ENCODE measurements at regions not wholly inside any gene's neighbourhood (a gene's known extent, or its start where the extent isn't known, plus 50 kb on each side); places are given as distances from the start of the nearest gene placed in this dataset.
A peak's percentile ranks its signal among the peaks of the same experiment; 100 is the strongest.
"Not testable (repeated sequence)": the region's sequence is repeated elsewhere in the genome, so short reads cannot be mapped to it uniquely, and the experiment has no call there.

DNA sequence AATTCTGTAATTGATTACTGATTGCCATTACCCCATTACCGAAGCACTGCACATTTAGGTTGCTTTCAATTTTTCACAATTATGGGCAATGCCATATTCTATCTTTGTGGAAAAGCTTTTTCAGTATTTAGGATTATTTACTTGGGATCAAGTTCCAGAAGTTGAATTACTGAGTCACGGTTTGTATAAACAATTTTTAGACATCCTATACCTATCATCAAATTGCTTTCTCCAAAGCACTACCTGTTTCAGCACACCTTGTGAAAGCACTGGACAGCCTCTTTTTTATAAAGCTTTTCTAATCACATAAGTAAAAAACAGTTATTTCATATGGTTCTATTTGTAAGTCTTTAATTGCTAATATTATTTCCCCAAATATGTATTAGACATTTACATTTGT is 221.5 kb upstream of the CAND1 start:
- Histone ChIP-seq H3K4me1 (ENCODE audit: control insufficient read depth, low read depth, low read length) (peaks cover 25% of the 10 kb centered on the region), H3K27me3 (ENCODE audit: control insufficient read depth, insufficient read depth, low read length) (no peaks in the 10 kb centered on the region), H3K9me3 (ENCODE audit: control insufficient read depth, low read depth, low read length) (no peaks in the 10 kb centered on the region), H3K36me3 (ENCODE audit: control insufficient read depth, low read depth, low read length) (no peaks in the 10 kb centered on the region), H3K4me3 (ENCODE audit: low read length) (no peak overlapping the region), H3K9ac (ENCODE audit: low read length) (no peak overlapping the region), H3K27ac (ENCODE audit: low read length) (no peak overlapping the region)

DNA sequence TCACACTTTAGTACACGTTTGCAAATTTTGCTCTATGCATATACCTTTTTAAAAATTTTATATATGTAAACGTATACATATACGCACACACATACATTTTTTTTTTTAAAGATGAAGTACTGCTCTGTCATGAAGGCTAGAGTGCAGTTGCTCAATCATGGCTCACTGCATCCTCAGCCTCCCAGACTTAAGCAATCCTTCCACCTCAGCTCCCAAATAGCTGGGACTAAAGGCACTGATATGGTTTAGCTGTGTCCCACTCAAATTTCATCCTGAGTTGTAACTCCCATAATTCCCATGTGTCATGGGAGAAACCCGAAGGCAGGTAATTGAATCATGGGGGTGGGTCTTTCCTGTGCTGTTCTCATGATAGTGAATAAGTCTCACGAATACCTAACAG is 220.8 kb upstream of the CAND1 start:
- Histone ChIP-seq H3K4me3 (ENCODE audit: low read length) (no peak overlapping the region), H3K4me1 (ENCODE audit: control insufficient read depth, low read depth, low read length) (peaks cover 17% of the 10 kb centered on the region), H3K9ac (ENCODE audit: low read length) (no peak overlapping the region), H3K36me3 (ENCODE audit: control insufficient read depth, low read depth, low read length) (no peaks in the 10 kb centered on the region), H3K27me3 (ENCODE audit: control insufficient read depth, insufficient read depth, low read length) (no peaks in the 10 kb centered on the region), H3K27ac (ENCODE audit: low read length) (no peak overlapping the region), H3K9me3 (ENCODE audit: control insufficient read depth, low read depth, low read length) (no peaks in the 10 kb centered on the region)

DNA sequence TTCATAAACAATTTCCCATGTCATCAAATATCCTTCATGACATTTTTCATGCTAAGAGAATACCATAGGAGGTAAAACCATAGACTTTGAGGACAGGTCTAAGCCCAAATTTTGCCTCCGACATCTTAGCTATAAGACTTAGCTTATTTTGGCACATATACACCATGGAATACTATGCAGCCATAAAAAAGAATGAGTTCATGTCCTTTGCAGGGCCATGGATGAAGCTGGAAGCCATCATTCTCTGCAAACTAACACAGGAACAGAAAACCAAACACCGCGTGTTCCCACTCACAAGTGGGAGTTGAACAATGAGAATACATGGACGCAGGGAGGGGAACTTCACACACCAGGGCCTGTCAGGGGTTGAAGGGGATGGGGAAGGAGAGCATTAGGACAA is 220.0 kb upstream of the CAND1 start:
- H3K4me3 ChIP-seq (ENCODE audit: low read length); H3K9me3 ChIP-seq (ENCODE audit: control insufficient read depth, low read depth, low read length); H3K9ac ChIP-seq (ENCODE audit: low read length); H3K27me3 ChIP-seq (ENCODE audit: control insufficient read depth, insufficient read depth, low read length); H3K27ac ChIP-seq (ENCODE audit: low read length); H3K36me3 ChIP-seq (ENCODE audit: control insufficient read depth, low read depth, low read length): not testable (repeated sequence)
- peaks cover 13% of the 10 kb centered on the region for H3K4me1 ChIP-seq (ENCODE audit: control insufficient read depth, low read depth, low read length)

DNA sequence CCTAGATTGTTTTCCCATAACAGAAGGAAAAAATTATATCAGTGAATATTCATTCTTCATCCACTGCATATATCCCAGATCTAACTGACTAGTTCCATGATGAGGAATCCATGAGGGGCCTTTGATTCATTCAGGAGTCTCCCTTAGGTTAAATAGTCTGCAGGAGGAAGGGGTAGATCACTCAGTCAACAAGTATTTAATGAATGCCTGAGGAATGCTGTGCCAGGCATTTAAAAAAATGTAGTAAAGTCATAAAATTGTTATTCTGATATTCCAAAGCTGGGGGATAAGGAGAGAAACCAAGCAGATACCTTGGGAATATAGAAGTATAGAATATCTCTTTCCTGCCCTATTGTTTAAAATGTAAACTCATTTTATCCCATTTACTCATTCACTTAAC is 216.2 kb upstream of the CAND1 start:
- H3K4me3 ChIP-seq (ENCODE audit: low read length): no peak overlapping the region
- H3K4me1 ChIP-seq (ENCODE audit: control insufficient read depth, low read depth, low read length): no peaks in the 10 kb centered on the region
- H3K27ac ChIP-seq (ENCODE audit: low read length): no peak overlapping the region
- H3K9me3 ChIP-seq (ENCODE audit: control insufficient read depth, low read depth, low read length): no peaks in the 10 kb centered on the region
- H3K9ac ChIP-seq (ENCODE audit: low read length): no peak overlapping the region
- no peaks in the 10 kb centered on the region for H3K27me3 ChIP-seq (ENCODE audit: control insufficient read depth, insufficient read depth, low read length)
- no peaks in the 10 kb centered on the region for H3K36me3 ChIP-seq (ENCODE audit: control insufficient read depth, low read depth, low read length)

DNA sequence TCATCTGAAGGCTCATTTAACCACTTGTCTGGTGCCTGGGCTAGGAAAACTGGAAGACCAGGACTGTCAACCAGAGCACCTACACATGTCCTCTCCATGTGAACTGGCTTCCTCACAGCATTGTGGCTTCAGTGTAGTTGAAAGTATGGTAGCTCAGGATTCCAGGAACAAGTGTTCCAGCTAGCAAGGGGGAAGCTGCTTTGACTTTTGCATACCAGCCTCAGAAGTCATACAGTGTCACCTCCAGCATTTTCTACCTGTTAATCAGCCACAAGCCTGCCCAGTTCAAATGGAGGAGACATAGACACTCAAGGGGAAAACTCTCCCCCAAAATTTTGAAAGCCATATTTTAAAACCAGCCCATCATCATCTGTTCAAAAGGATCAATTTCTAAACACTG is 212.8 kb upstream of the CAND1 start:
- Histone ChIP-seq H3K27ac (ENCODE audit: low read length) (no peak overlapping the region), H3K36me3 (ENCODE audit: control insufficient read depth, low read depth, low read length) (no peaks in the 10 kb centered on the region), H3K27me3 (ENCODE audit: control insufficient read depth, insufficient read depth, low read length) (no peaks in the 10 kb centered on the region), H3K4me3 (ENCODE audit: low read length) (no peak overlapping the region), H3K9me3 (ENCODE audit: control insufficient read depth, low read depth, low read length) (no peaks in the 10 kb centered on the region), H3K9ac (ENCODE audit: low read length) (no peak overlapping the region), H3K4me1 (ENCODE audit: control insufficient read depth, low read depth, low read length) (no peaks in the 10 kb centered on the region)

DNA sequence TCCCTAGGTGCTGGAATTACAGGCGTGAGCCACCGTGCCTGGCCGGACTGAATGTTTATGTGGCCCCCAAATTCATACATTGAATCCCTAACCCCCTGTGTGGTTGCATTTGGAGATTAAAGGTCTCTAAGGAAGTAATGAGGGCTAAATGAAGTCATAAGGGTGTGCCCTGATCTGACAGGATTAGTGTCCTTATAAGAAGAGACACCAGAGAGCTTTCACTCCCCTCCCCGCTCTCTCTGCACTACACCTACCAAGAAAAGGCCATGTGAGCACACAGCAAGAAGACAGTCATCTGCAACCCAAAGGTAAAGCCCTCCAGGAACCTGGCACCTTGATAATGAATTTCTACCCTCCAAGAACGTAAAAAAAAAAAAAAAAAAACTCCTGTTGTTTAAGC is 212.1 kb upstream of the CAND1 start:
- Histone ChIP-seq H3K9ac (ENCODE audit: low read length) (no peak overlapping the region), H3K9me3 (ENCODE audit: control insufficient read depth, low read depth, low read length) (no peaks in the 10 kb centered on the region), H3K27me3 (ENCODE audit: control insufficient read depth, insufficient read depth, low read length) (no peaks in the 10 kb centered on the region), H3K36me3 (ENCODE audit: control insufficient read depth, low read depth, low read length) (no peaks in the 10 kb centered on the region), H3K27ac (ENCODE audit: low read length) (no peak overlapping the region), H3K4me3 (ENCODE audit: low read length) (no peak overlapping the region), H3K4me1 (ENCODE audit: control insufficient read depth, low read depth, low read length) (no peaks in the 10 kb centered on the region)

DNA sequence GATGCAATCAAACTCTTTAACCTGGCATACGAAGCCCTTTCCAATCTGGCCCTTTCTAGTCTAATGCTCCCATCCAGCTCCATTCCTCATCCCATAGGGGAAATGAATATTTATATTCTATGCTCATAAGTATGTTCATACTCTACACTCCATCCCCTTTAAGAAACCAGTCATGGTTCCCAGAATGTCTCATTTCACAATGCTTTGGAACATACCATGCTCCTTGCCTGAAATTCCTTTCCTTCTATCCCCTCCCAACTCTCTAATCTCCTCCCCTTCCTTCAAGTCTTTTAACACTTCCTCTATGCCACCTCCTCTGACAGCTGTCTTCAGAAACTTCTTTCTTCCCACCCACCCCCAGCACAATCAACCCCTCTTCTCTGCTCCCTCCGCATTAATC is 207.0 kb upstream of the CAND1 start:
- Histone ChIP-seq H3K36me3 (ENCODE audit: control insufficient read depth, low read depth, low read length) (no peaks in the 10 kb centered on the region), H3K9me3 (ENCODE audit: control insufficient read depth, low read depth, low read length) (no peaks in the 10 kb centered on the region), H3K27me3 (ENCODE audit: control insufficient read depth, insufficient read depth, low read length) (peaks cover 4% of the 10 kb centered on the region), H3K4me3 (ENCODE audit: low read length) (no peak overlapping the region), H3K4me1 (ENCODE audit: control insufficient read depth, low read depth, low read length) (peaks cover 2% of the 10 kb centered on the region), H3K27ac (ENCODE audit: low read length) (no peak overlapping the region), H3K9ac (ENCODE audit: low read length) (no peak overlapping the region)

DNA sequence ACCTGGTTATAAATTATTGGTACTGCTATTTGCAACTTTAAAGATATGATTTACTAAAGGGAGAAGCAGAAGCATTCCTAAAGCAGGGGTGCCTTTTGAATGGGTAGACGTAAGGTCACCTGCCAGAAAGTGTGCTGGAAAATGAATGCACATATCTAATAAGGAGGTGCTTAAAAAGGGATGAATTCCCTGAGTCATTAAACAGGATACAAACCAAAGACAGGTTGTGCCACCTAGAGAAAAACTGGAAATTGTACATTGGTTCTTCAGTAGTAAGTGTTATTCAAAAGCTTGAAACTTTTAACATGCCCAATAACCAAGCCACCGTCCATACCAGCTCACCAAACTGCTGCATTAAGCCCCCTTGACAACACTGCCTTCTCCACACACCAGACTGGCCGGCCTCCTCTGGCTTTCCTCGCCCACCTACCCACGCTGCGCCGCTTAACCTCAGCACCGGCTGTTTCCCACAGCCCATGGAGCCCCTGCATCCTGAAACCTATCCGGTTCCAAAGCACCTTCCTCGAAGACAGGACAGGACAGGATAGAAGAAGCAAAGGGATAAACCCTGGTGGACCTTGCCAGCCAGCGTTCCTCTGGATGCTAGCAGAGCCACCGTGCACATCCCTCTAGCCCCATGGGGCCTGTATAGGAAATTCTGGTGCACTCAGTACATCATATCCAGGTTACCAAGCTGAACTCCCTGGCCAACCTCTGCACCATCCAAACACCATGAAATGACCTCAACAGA is 201.5 kb upstream of the CAND1 start:
- H3K27ac ChIP-seq (ENCODE audit: low read length): no peak overlapping the region
- H3K27me3 ChIP-seq (ENCODE audit: control insufficient read depth, insufficient read depth, low read length): peaks cover 20% of the 10 kb centered on the region
- H3K4me1 ChIP-seq (ENCODE audit: control insufficient read depth, low read depth, low read length): peaks cover 16% of the 10 kb centered on the region
- H3K36me3 ChIP-seq (ENCODE audit: control insufficient read depth, low read depth, low read length): no peaks in the 10 kb centered on the region
- no peaks in the 10 kb centered on the region for H3K9me3 ChIP-seq (ENCODE audit: control insufficient read depth, low read depth, low read length)
- H3K4me3 ChIP-seq (ENCODE audit: low read length): peak overlapping the region; percentile 81
- H3K9ac ChIP-seq (ENCODE audit: low read length): peak overlapping the region; percentile 51

DNA sequence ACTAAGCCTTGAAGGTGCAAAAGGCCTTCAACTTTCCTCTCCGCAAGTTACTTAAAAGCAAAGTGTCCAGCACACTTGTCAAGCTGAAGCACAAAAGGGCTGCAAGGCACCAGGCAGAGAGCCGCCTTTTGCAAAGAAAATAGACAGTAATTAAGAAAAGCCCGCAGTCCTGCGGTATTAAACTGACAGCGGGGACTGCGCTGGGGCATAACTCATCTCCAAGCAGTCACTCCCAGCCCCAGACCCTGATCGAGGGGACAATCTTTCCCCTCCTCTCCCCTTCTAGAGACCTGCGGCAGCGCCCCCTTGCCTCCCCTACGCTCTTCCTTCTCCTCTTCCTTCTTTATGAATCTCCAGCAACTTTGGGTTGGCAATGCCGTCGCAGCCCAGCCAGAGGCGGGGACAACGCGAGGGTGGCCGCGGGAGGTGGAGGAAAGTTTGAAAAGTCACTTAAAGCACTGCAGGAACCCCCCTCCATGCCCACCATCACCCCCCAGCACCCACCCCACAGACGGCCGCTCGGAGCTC is 200.9 kb upstream of the CAND1 start:
- Histone ChIP-seq H3K4me3 (ENCODE audit: low read length) (peak overlapping the region; percentile 81), H3K27me3 (ENCODE audit: control insufficient read depth, insufficient read depth, low read length) (peaks cover 20% of the 10 kb centered on the region), H3K9me3 (ENCODE audit: control insufficient read depth, low read depth, low read length) (no peaks in the 10 kb centered on the region), H3K27ac (ENCODE audit: low read length) (no peak overlapping the region), H3K4me1 (ENCODE audit: control insufficient read depth, low read depth, low read length) (peaks cover 16% of the 10 kb centered on the region), H3K36me3 (ENCODE audit: control insufficient read depth, low read depth, low read length) (no peaks in the 10 kb centered on the region), H3K9ac (ENCODE audit: low read length) (peak overlapping the region; percentile 51)

DNA sequence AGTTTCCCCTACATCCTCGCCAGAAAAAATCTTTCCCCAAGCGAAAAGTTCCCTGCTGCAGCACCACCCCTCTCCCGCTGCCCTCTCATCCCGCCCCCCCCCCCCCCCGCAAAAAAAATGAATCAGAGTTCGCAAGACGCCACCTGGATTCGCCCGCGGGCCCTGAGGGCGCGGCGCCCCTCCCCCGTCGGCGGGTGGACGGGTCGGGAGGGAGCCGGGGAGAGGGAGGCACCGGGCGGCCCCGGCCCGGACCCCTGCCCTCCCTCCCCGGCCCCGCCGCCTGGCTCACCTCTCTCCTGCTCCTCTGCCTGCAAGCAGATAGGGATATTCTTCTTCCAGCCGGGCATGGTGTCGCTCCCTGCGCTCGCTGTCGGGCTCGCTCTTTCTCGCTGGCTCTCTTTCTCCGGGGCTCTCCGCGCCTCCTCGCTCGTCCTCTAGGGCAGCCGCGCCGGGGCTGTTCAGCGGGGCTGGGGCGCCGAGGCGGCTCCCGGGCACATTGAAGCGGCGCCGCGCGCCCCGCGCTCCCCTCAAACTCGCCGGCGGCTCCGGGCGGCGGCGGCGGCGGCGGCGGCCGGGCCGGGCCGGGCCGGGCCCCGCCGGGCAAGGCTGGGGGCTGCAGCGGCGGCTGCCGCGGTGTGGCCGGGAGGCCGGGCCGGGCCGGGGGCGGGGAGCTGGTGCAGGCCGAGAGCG is 200.3 kb upstream of the CAND1 start:
- H3K9ac ChIP-seq (ENCODE audit: low read length): peak overlapping the region; percentile 58
- no peak overlapping the region for H3K27ac ChIP-seq (ENCODE audit: low read length)
- no peaks in the 10 kb centered on the region for H3K9me3 ChIP-seq (ENCODE audit: control insufficient read depth, low read depth, low read length)
- peaks cover 16% of the 10 kb centered on the region for H3K4me1 ChIP-seq (ENCODE audit: control insufficient read depth, low read depth, low read length)
- H3K36me3 ChIP-seq (ENCODE audit: control insufficient read depth, low read depth, low read length): no peaks in the 10 kb centered on the region
- H3K4me3 ChIP-seq (ENCODE audit: low read length): peak overlapping the region; percentile 92
- peaks cover 20% of the 10 kb centered on the region for H3K27me3 ChIP-seq (ENCODE audit: control insufficient read depth, insufficient read depth, low read length)

DNA sequence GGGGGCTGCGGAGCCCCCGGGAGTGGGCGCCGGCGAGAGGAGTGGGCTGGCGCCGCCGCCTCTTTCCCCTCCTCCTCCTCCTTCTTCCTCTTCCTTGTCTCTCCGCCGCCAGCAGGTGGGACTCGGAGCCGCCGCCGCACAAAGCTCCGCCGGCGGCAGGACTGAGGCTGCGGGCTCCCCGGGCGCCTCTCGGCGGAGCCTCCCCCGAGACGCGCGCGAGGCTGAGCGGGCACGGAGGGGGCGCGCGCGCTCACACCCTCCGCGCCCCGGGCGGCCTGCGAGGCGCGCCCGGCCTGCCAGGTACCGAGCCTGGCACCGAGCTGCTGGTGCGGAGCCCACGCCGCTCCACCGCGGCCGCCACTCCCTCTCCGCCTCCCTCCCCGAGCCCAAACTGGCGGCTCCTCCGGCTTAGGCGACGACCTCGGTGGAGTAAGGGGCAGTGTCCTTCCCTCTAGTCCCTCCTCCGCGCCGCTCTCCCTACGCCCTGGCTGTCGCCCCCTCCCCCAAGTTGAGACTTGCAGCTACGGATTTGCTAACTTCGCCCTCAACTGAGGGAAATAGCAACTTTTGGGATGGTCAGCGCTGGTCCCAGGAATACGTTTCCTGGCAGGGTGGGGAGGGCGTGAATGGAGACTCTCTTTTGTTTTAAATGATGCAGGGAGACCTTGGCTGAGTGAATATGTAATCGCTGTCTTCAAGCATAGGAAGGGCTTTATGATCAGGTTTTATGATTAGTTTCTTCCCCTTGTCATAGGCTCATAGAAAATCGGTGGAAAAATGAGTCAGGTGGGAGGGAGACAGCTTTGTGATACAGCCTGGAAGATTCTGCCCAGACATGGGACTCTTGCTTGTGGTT is 199.5 kb upstream of the CAND1 start:
- Histone ChIP-seq H3K9ac (ENCODE audit: low read length) (peak overlapping the region; percentile 41), H3K4me3 (ENCODE audit: low read length) (peak overlapping the region; percentile 92), H3K27me3 (ENCODE audit: control insufficient read depth, insufficient read depth, low read length) (peaks cover 20% of the 10 kb centered on the region), H3K9me3 (ENCODE audit: control insufficient read depth, low read depth, low read length) (no peaks in the 10 kb centered on the region), H3K4me1 (ENCODE audit: control insufficient read depth, low read depth, low read length) (peaks cover 16% of the 10 kb centered on the region), H3K27ac (ENCODE audit: low read length) (no peak overlapping the region), H3K36me3 (ENCODE audit: control insufficient read depth, low read depth, low read length) (no peaks in the 10 kb centered on the region)

Data from iPS-18a (cell line).